ENCODE measurements at regions not wholly inside any gene's neighbourhood (a gene's known extent, or its start where the extent isn't known, plus 50 kb on each side); places are given as distances from the start of the nearest gene placed in this dataset.
"Not testable (repeated sequence)": the region's sequence is repeated elsewhere in the genome, so short reads cannot be mapped to it uniquely, and the experiment has no call there.

- DNase-seq = not testable (repeated sequence)
Measured at GRCh38 chr1:850318-850717, 73.4 kb upstream of the SAMD11 start.

GRCh38 chr1:851398-851797, 72.3 kb upstream of the SAMD11 start:
- DNase-seq = not testable (repeated sequence)

- DNase-seq = not testable (repeated sequence)
Measured at GRCh38 chr1:851841-852240, 71.9 kb upstream of the SAMD11 start.

- DNase-seq = not testable (repeated sequence)
Measured at GRCh38 chr1:855202-855981, 68.3 kb upstream of the SAMD11 start.

GRCh38 chr1:856541-857057, 67.1 kb upstream of the SAMD11 start:
- DNase-seq = not testable (repeated sequence)

GRCh38 chr1:857926-858648, 65.6 kb upstream of the SAMD11 start:
- DNase-seq = not testable (repeated sequence)

- not testable (repeated sequence) for DNase-seq
Measured at GRCh38 chr1:858649-859041, 65.1 kb upstream of the SAMD11 start.

- not testable (repeated sequence) for DNase-seq
Measured at GRCh38 chr1:860941-861340, 62.8 kb upstream of the SAMD11 start.

- DNase-seq = no peak
Measured at GRCh38 chr1:861714-862113, 62.0 kb upstream of the SAMD11 start.

GRCh38 chr1:862601-863000, 61.1 kb upstream of the SAMD11 start:
- not testable (repeated sequence) for DNase-seq

GRCh38 chr1:865633-866032, 58.1 kb upstream of the SAMD11 start:
- DNase-seq = not testable (repeated sequence)

GRCh38 chr1:866095-866494, 57.6 kb upstream of the SAMD11 start:
- DNase-seq = no peak

- DNase-seq = not testable (repeated sequence)
Measured at GRCh38 chr1:866631-867299, 57.0 kb upstream of the SAMD11 start.

GRCh38 chr1:867550-867949, 56.2 kb upstream of the SAMD11 start:
- not testable (repeated sequence) for DNase-seq

GRCh38 chr1:869499-870244, 54.1 kb upstream of the SAMD11 start:
- peak; percentile 7 for DNase-seq

Measured in kidney glomerular epithelial cell (primary cell).